OCI-LY7 (cell line): ENCODE measurements at regions not wholly inside any gene's neighbourhood (a gene's known extent, or its start where the extent isn't known, plus 50 kb on each side); places are given as distances from the start of the nearest gene placed in this dataset.

ENCODE experiments used
- BruUV-seq: library from RNA; stranded (reverse); fragments of 400-500 nt; replicated peaks from 2 replicates; lab custom pipeline; 2021; lab: Mats Ljungman, UMichigan
- CTCF ChIA-PET: fragments of 300-600 bp; sonication (Branson Sonifier 250); formaldehyde crosslinking; loops from one replicate; lab custom pipeline; 2022; ENCODE audit warnings: antibody characterized with exemption; ENCODE audit not compliant: unreplicated experiment; lab: Charles Lee
- POLR2A ChIA-PET: fragments of 300-600 bp; sonication (Branson Sonifier 250); formaldehyde crosslinking; loops from one replicate; lab custom pipeline; 2022; ENCODE audit warnings: antibody characterized with exemption; lab: Charles Lee
- DNase-seq: peaks from one replicate; pipeline ENCODE4 v3.0.0-alpha.2; 2015; ENCODE audit warnings: low spot score
- H2AFZ ChIP-seq: fragments of 200-600 bp; sonication (generic), shearing (Covaris generic); 2 replicates; pipeline ENCODE4 v1.6.1; 2014; ENCODE audit warnings: mild to moderate bottlenecking, antibody characterized with exemption, low read length, moderate library complexity
- H3K27ac ChIP-seq: fragments of 200-600 bp; sonication (generic); 2 replicates; pipeline ENCODE4 v1.5.1; 2014; ENCODE audit warnings: mixed run types, low read depth, mild to moderate bottlenecking, moderate library complexity, low read length, inconsistent platforms; ENCODE audit not compliant: poor library complexity, severe bottlenecking
- H3K36me3 ChIP-seq: fragments of 200-600 bp; sonication (generic); 2 replicates; pipeline ENCODE4 v1.6.1; 2014; ENCODE audit warnings: mild to moderate bottlenecking, antibody characterized with exemption, low read length, moderate library complexity, mixed read lengths; ENCODE audit not compliant: insufficient read depth
- H3K4me1 ChIP-seq: fragments of 200-600 bp; sonication (generic); 2 replicates; pipeline ENCODE4 v1.5.1; 2014; ENCODE audit warnings: mild to moderate bottlenecking, low read length; ENCODE audit not compliant: insufficient read depth, poor library complexity, severe bottlenecking
- H3K4me2 ChIP-seq: fragments of 200-600 bp; sonication (generic); 2 replicates; pipeline ENCODE4 v1.6.1; 2014; ENCODE audit warnings: mild to moderate bottlenecking, low read length
- H3K4me3 ChIP-seq: fragments of 200-600 bp; sonication (generic); 2 replicates; pipeline ENCODE4 v1.5.1; 2014; ENCODE audit warnings: mild to moderate bottlenecking, low read depth, low read length; ENCODE audit not compliant: poor library complexity, severe bottlenecking
- H3K79me2 ChIP-seq: fragments of 200-600 bp; sonication (generic); 2 replicates; pipeline ENCODE4 v1.6.1; 2016; ENCODE audit warnings: low read depth, mild to moderate bottlenecking, low read length, moderate library complexity, mixed read lengths; ENCODE audit not compliant: insufficient read depth
- H3K9me2 ChIP-seq: fragments of 200-600 bp; sonication (generic); 2 replicates; pipeline ENCODE4 v1.6.1; 2016; ENCODE audit warnings: mild to moderate bottlenecking, low read length, mixed read lengths; ENCODE audit not compliant: insufficient read depth
- H3K9me3 ChIP-seq: fragments of 200-600 bp; sonication (generic); 2 replicates; pipeline ENCODE4 v1.6.1; 2014; ENCODE audit warnings: mild to moderate bottlenecking, mixed run types, low read length, mixed read lengths
- H4K20me1 ChIP-seq: fragments of 200-600 bp; sonication (generic); 2 replicates; pipeline ENCODE4 v1.6.1; 2014; ENCODE audit warnings: mild to moderate bottlenecking, antibody characterized with exemption, low read length, moderate library complexity, mixed read lengths; ENCODE audit not compliant: insufficient read depth
- EZH2phosphoT487 ChIP-seq: fragments of 200-600 bp; sonication (generic); IDR thresholded peaks from 2 replicates; pipeline ENCODE4 v1.6.1; 2018; ENCODE audit warnings: low read depth, borderline replicate concordance, mild to moderate bottlenecking, mixed run types, antibody characterized with exemption, low read length, moderate library complexity, mixed read lengths
- intact Hi-C: fragments of 100-400 bp; cut with micrococcal nuclease; formaldehyde crosslinking; loops from one replicate; pipeline ENCODE4 v1.10.0; 2022; ENCODE audit not compliant: unreplicated experiment
- TF ChIP-seq, protein P1 (sequence below): fragments of 200-600 bp; sonication (generic); conservative IDR thresholded peaks from 2 replicates; pipeline ENCODE4 v1.5.1; 2014; ENCODE audit warnings: mild to moderate bottlenecking, antibody characterized with exemption, low read length, moderate library complexity, mixed read lengths

GRCh38 chr7:380711-381210 lies 90.8 kb downstream of the FOXL3 start:
- no peak overlapping the region for H2AFZ ChIP-seq
- no peak overlapping the region for H3K4me3 ChIP-seq
- H3K36me3 ChIP-seq = no peaks in the 10 kb centered on the region
- POLR2A ChIA-PET = no interaction called here
- no peaks in the 10 kb centered on the region for H3K9me2 ChIP-seq
- no peak for DNase-seq
- H3K9me3 ChIP-seq = 0 out of 2 replicates have a peak, but pooled peaks cover 3% of the 10 kb centered on the region
- CTCF ChIA-PET = no interaction called here
- H3K4me2 ChIP-seq = no peak overlapping the region
- H4K20me1 ChIP-seq = no peaks in the 10 kb centered on the region
- H3K4me1 ChIP-seq = no peaks in the 10 kb centered on the region
- no TSS peak for BruUV-seq
- H3K27ac ChIP-seq = no peak overlapping the region
- no peaks in the 10 kb centered on the region for H3K79me2 ChIP-seq
- intact Hi-C loops = no loop called here
- no peak for TF ChIP-seq EZH2phosphoT487
- TF ChIP-seq, protein P1, sequence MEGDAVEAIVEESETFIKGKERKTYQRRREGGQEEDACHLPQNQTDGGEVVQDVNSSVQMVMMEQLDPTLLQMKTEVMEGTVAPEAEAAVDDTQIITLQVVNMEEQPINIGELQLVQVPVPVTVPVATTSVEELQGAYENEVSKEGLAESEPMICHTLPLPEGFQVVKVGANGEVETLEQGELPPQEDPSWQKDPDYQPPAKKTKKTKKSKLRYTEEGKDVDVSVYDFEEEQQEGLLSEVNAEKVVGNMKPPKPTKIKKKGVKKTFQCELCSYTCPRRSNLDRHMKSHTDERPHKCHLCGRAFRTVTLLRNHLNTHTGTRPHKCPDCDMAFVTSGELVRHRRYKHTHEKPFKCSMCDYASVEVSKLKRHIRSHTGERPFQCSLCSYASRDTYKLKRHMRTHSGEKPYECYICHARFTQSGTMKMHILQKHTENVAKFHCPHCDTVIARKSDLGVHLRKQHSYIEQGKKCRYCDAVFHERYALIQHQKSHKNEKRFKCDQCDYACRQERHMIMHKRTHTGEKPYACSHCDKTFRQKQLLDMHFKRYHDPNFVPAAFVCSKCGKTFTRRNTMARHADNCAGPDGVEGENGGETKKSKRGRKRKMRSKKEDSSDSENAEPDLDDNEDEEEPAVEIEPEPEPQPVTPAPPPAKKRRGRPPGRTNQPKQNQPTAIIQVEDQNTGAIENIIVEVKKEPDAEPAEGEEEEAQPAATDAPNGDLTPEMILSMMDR = no peak

DNA sequence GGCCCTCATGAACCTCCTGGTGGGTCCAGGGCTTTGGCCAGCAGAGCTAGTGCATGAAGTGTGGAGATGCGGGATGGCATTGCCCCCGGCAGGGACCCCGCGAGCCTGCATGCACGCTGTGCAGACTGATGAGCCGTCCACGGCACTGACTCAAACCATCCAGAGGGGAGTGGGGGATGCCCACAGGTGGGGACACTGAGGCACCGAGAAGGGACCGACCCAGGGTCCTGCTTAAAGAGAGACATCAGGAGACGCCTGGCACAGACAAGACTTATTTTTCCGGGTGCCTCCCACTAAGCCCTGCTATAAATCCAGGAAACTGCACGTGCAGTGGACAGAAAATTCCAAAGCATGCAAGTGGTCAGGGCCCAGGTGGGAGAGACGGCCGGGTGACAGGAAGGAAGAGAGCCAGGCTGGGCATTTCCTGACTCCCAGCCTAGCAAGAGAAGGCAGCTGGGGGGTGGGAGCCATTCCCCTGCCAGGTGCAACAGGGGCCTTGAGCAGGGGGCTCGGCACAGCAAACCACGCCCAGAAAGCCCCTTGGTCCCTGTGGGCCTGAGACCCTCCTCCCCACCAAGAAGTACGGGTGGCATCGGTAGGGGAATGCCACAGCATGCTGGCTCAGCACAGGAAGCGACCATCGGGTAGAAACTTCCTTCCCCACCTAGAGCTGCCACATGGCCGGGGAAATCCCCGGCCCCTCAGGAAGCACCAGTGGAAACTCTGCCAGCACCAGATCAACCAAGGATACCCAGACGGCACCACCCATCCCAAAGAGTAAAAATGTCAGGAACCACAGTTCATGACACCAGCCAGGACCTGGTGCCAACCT lies 91.5 kb downstream of the FOXL3 start:
- H3K9me2 ChIP-seq = no peaks in the 10 kb centered on the region
- no peaks in the 10 kb centered on the region for H4K20me1 ChIP-seq
- CTCF ChIA-PET = no interaction called here
- H3K9me3 ChIP-seq = 0 out of 2 replicates have a peak, but pooled peaks cover 3% of the 10 kb centered on the region
- no peaks in the 10 kb centered on the region for H3K79me2 ChIP-seq
- H2AFZ ChIP-seq = no peak overlapping the region
- no TSS peak for BruUV-seq
- H3K4me1 ChIP-seq = no peaks in the 10 kb centered on the region
- no peak overlapping the region for H3K4me3 ChIP-seq
- no peak overlapping the region for H3K27ac ChIP-seq
- TF ChIP-seq EZH2phosphoT487 = no peak
- TF ChIP-seq, protein P1 = no peak
- DNase-seq = no peak
- POLR2A ChIA-PET = interaction anchor here (0.5 to 0.6 kb wide), 2 partner anchors 17 to 66 kb away, joined by 5 to 6 read pairs; no protein-coding TSS in a partner anchor
- H3K36me3 ChIP-seq = no peaks in the 10 kb centered on the region
- no peak overlapping the region for H3K4me2 ChIP-seq
- intact Hi-C loops = no loop called here

GRCh38 chr7:382043-382400 lies 92.1 kb downstream of the FOXL3 start:
- no peaks in the 10 kb centered on the region for H3K36me3 ChIP-seq
- intact Hi-C loops = no loop called here
- H4K20me1 ChIP-seq = no peaks in the 10 kb centered on the region
- POLR2A ChIA-PET = interaction anchor here (0.5 to 0.6 kb wide), 2 partner anchors 16 to 66 kb away, joined by 5 to 6 read pairs; no protein-coding TSS in a partner anchor
- no peak overlapping the region for H3K4me2 ChIP-seq
- no peaks in the 10 kb centered on the region for H3K9me2 ChIP-seq
- DNase-seq = no peak
- H3K4me3 ChIP-seq = no peak overlapping the region
- H3K4me1 ChIP-seq = no peaks in the 10 kb centered on the region
- CTCF ChIA-PET = no interaction called here
- H3K79me2 ChIP-seq = no peaks in the 10 kb centered on the region
- no peak overlapping the region for H3K27ac ChIP-seq
- H2AFZ ChIP-seq = no peak overlapping the region
- no TSS peak for BruUV-seq
- H3K9me3 ChIP-seq = 0 out of 2 replicates have a peak, but pooled peaks cover 3% of the 10 kb centered on the region
- TF ChIP-seq, protein P1 = no peak
- TF ChIP-seq EZH2phosphoT487 = no peak
